Tibial artery (tissue), 4 donors: ENCODE measurements at regions not wholly inside any gene's neighbourhood (a gene's known extent, or its start where the extent isn't known, plus 50 kb on each side); places are given as distances from the start of the nearest gene placed in this dataset.
"Not testable (repeated sequence)": the region's sequence is repeated elsewhere in the genome, so short reads cannot be mapped to it uniquely, and the experiment has no call there.

Experiments used
- DNase-seq, 2 donors: peaks; one replicate each; pipeline ENCODE4 v3.0.0-alpha.2; 2019
- H3K27ac ChIP-seq, 2 donors: fragments of 200-600 bp; sonication (generic) in 1 of 2; 1 replicate in 1 of 2; 2 replicates in 1 of 2; pipeline ENCODE4 v1.5.1; 2018 to 2019; ENCODE audit warnings: mild to moderate bottlenecking in 1 of 2
- H3K27me3 ChIP-seq, 2 donors: fragments of 200-600 bp; sonication (generic) in 1 of 2; one replicate each; pipeline versions ENCODE4 v1.5.1 to v1.6.0; 2016 to 2019
- H3K36me3 ChIP-seq, 3 donors: fragments of 200-600 bp; sonication (generic) in 2 of 3; one replicate each; pipeline ENCODE4 v1.5.1; 2016 to 2019; ENCODE audit warnings: mild to moderate bottlenecking in 2 of 3
- H3K4me1 ChIP-seq, 4 donors: fragments of 200-600 bp; sonication (generic) in 2 of 4; 1 replicate in 3 of 4; 2 replicates in 1 of 4; pipeline ENCODE4 v1.5.1; 2016 to 2019
- H3K4me3 ChIP-seq, 2 donors: fragments of 200-600 bp; sonication (generic) in 1 of 2; 1 replicate in 1 of 2; 2 replicates in 1 of 2; pipeline ENCODE4 v1.5.1; 2018 to 2019; ENCODE audit warnings: mild to moderate bottlenecking in 2 of 2
- H3K9me3 ChIP-seq, 3 donors: fragments of 200-600 bp; sonication (generic) in 1 of 3; one replicate each; pipeline ENCODE4 v1.5.1; 2016 to 2019
- CTCF ChIP-seq, 2 experiments: fragments of 200-600 bp in 1 of 2; fragments of 450-650 bp in 1 of 2; IDR thresholded peaks; one replicate each; pipeline ENCODE4 v1.5.1; 2017 to 2019; ENCODE audit warnings: antibody characterized with exemption in 2 of 2, mild to moderate bottlenecking in 1 of 2, moderate library complexity in 1 of 2
- intact Hi-C: fragments of 100-400 bp; cut with DNase I; formaldehyde crosslinking; loops from one replicate; pipeline ENCODE4 v1.15.0; 2023; ENCODE audit warnings: low total_unique reads

DNA sequence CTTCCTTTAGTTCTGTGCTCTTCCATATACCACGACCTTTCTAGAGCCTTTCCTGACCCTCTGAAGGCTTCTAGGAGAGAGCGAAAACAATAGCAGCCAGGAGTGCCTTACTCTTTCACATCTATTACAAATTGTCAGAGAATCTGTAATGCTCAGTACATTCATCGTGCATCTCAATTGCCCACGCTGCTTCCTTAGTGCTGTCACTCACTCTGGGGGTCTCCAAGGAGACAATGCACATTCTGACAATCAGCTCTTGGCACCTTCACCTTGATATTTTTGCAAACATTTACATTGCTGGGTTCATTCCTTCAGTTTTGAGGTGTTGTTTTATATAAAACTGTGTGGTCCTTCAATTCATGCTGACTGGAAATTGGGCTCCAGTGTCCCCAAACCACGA is 110.1 kb upstream of the GPR101 start:
- no peaks in the 10 kb centered on the region for H3K9me3 ChIP-seq

DNA sequence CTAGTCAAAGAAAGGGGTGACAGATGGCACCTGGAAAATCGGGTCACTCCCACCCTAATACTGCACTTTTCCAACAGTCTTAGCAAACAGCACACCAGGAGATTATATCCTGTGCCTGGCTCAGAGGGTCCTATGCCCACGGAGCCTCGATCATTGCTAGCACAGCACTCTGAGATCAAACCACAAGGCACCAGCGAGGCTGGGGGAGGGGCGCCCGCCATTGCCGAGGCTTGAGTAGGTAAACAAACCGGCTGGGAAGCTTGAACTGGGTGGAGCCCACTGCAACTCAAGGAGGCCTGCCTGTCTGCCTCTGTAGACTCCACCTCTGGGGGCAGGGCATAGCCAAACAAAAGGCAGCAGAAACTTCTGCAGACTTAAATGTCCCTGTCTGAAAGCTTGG is 88.9 kb upstream of the GPR101 start:
- H3K27me3 ChIP-seq, DNase-seq, H3K4me3 ChIP-seq: not testable (repeated sequence)

More for the DNA sequence above, 110.1 kb upstream of the GPR101 start:
- H3K36me3 ChIP-seq: no peaks in the 10 kb centered on the region
- intact Hi-C loops: no loop called here
- no peaks in the 10 kb centered on the region for H3K27me3 ChIP-seq
- TF ChIP-seq CTCF (IDR thresholded peaks at IDR 0.05): no peak
- DNase-seq: no peak
- H3K4me1 ChIP-seq: no peaks in the 10 kb centered on the region
- H3K27ac ChIP-seq: no peak overlapping the region
- no peak overlapping the region for H3K4me3 ChIP-seq

DNA sequence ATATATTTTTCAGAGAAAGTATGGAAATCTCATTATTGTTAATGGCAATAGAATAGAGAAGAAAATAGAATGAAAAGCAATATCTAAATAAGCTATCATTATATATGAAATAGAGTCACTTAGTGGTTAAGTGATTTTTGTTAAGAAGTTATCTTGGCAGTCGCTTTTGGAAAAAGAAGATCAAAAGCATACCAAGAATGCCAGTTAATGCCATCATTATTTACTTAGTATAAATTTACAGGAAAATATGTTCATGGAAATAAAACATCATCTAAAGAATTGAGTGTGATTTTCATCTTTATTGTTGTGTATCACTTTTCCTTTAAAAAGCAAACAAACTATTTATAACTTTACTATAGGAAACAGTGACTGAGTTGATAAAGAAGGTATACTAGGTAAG is 85.3 kb upstream of the GPR101 start:
- TF ChIP-seq CTCF (IDR thresholded peaks at IDR 0.05): no peak
- Histone ChIP-seq H3K27me3 (no peaks in the 10 kb centered on the region), H3K4me1 (no peaks in the 10 kb centered on the region), H3K9me3 (peaks cover 0 to 8% (median 0%) of the 10 kb centered on the region in 3 donors), H3K4me3 (no peak overlapping the region), H3K36me3 (no peaks in the 10 kb centered on the region), H3K27ac (no peak overlapping the region)
- intact Hi-C loops: no loop called here
- DNase-seq: no peak

More for the DNA sequence above, 88.9 kb upstream of the GPR101 start:
- intact Hi-C loops, H3K9me3 ChIP-seq, H3K27ac ChIP-seq, H3K36me3 ChIP-seq, H3K4me1 ChIP-seq: not testable (repeated sequence)

- Histone ChIP-seq H3K9me3 (peaks cover 0 to 8% (median 0%) of the 10 kb centered on the region in 3 donors), H3K4me3 (no peak overlapping the region), H3K4me1 (no peaks in the 10 kb centered on the region), H3K27ac (no peak overlapping the region), H3K27me3 (no peaks in the 10 kb centered on the region), H3K36me3 (no peaks in the 10 kb centered on the region)
- no peak for TF ChIP-seq CTCF (IDR thresholded peaks at IDR 0.05)
- intact Hi-C loops: no loop called here
- DNase-seq: no peak
These were observed 84.7 kb upstream of the GPR101 start for GRCh38 chrX:137118536-137118935.

- no peaks in the 10 kb centered on the region for H3K4me1 ChIP-seq
- no peak overlapping the region for H3K27ac ChIP-seq
- TF ChIP-seq CTCF (IDR thresholded peaks at IDR 0.05): no peak
- peaks cover 0 to 8% (median 0%) of the 10 kb centered on the region in 3 donors for H3K9me3 ChIP-seq
- H3K36me3 ChIP-seq: no peaks in the 10 kb centered on the region
- no peak overlapping the region for H3K4me3 ChIP-seq
- intact Hi-C loops: no loop called here
- DNase-seq: no peak
- H3K27me3 ChIP-seq: no peaks in the 10 kb centered on the region
These were observed 84.3 kb upstream of the GPR101 start for GRCh38 chrX:137118136-137118535.

GRCh38 chrX:137107877-137108276 is 74.1 kb upstream of the GPR101 start:
- intact Hi-C loops, H3K27ac ChIP-seq, DNase-seq, H3K36me3 ChIP-seq, H3K27me3 ChIP-seq, H3K4me3 ChIP-seq, H3K4me1 ChIP-seq, H3K9me3 ChIP-seq: not testable (repeated sequence)

GRCh38 chrX:137101273-137101990 is 67.6 kb upstream of the GPR101 start:
- H3K36me3 ChIP-seq: no peaks in the 10 kb centered on the region
- no peak overlapping the region for H3K27ac ChIP-seq
- H3K9me3 ChIP-seq: no peaks in the 10 kb centered on the region
- H3K4me3 ChIP-seq: no peak overlapping the region
- no peak for DNase-seq
- TF ChIP-seq CTCF (IDR thresholded peaks at IDR 0.05): no peak
- intact Hi-C loops: no loop called here
- H3K27me3 ChIP-seq: no peaks in the 10 kb centered on the region
- H3K4me1 ChIP-seq: no peaks in the 10 kb centered on the region
